ENCODE measurements at regions not wholly inside any gene's neighbourhood (a gene's known extent, or its start where the extent isn't known, plus 50 kb on each side); places are given as distances from the start of the nearest gene placed in this dataset.
A peak's percentile ranks its signal among the peaks of the same experiment; 100 is the strongest.

GRCh38 chr3:64856106-64856505 is 168.3 kb upstream of the ADAMTS9 start:
- H3K4me3 ChIP-seq (ENCODE audit: low read length): no peak overlapping the region
- no peak for DNase-seq (ENCODE audit: low read depth)
- no peak for TF ChIP-seq CTCF (conservative IDR thresholded peaks at IDR 0.05; ENCODE audit: low read depth, low read length)

GRCh38 chr3:64853456-64853855 is 165.7 kb upstream of the ADAMTS9 start:
- H3K4me3 ChIP-seq (ENCODE audit: low read length): no peak overlapping the region
- DNase-seq (ENCODE audit: low read depth): no peak
- TF ChIP-seq CTCF (conservative IDR thresholded peaks at IDR 0.05; ENCODE audit: low read depth, low read length): no peak

GRCh38 chr3:64852738-64853137 is 164.9 kb upstream of the ADAMTS9 start:
- no peak overlapping the region for H3K4me3 ChIP-seq (ENCODE audit: low read length)
- DNase-seq (ENCODE audit: low read depth): no peak
- no peak for TF ChIP-seq CTCF (conservative IDR thresholded peaks at IDR 0.05; ENCODE audit: low read depth, low read length)

- no peak for TF ChIP-seq CTCF (conservative IDR thresholded peaks at IDR 0.05; ENCODE audit: low read depth, low read length)
- H3K4me3 ChIP-seq (ENCODE audit: low read length): no peak overlapping the region
- DNase-seq (ENCODE audit: low read depth): peak; percentile 86
These were observed 161.0 kb upstream of the ADAMTS9 start for GRCh38 chr3:64848822-64849221.

- TF ChIP-seq CTCF (conservative IDR thresholded peaks at IDR 0.05; ENCODE audit: low read depth, low read length): no peak
- DNase-seq (ENCODE audit: low read depth): no peak
- H3K4me3 ChIP-seq (ENCODE audit: low read length): no peak overlapping the region
These were observed 160.5 kb upstream of the ADAMTS9 start for GRCh38 chr3:64848127-64848800.

GRCh38 chr3:64844558-64844957 is 156.8 kb upstream of the ADAMTS9 start:
- TF ChIP-seq CTCF (conservative IDR thresholded peaks at IDR 0.05; ENCODE audit: low read depth, low read length): no peak
- no peak overlapping the region for H3K4me3 ChIP-seq (ENCODE audit: low read length)
- DNase-seq (ENCODE audit: low read depth): no peak

- DNase-seq (ENCODE audit: low read depth): no peak
- no peak for TF ChIP-seq CTCF (conservative IDR thresholded peaks at IDR 0.05; ENCODE audit: low read depth, low read length)
- no peak overlapping the region for H3K4me3 ChIP-seq (ENCODE audit: low read length)
These were observed 150.4 kb upstream of the ADAMTS9 start for GRCh38 chr3:64837986-64838735.
